Activated CD4-positive, alpha-beta T cell treated with anti-CD3 and anti-CD28 coated beads, Interleukin-2, amount 10 ng/mL, durations not matched to agents 24 days and 14 days (primary cell): ENCODE measurements at regions not wholly inside any gene's neighbourhood (a gene's known extent, or its start where the extent isn't known, plus 50 kb on each side); places are given as distances from the start of the nearest gene placed in this dataset.
"Not testable (repeated sequence)": the region's sequence is repeated elsewhere in the genome, so short reads cannot be mapped to it uniquely, and the experiment has no call there.

ENCODE experiments used
- DNase-seq: peaks from one replicate; pipeline ENCODE4 v3.0.0; 2022
- H3K27ac Mint-ChIP-seq: one replicate; pipeline ENCODE4 v1.8.0; 2022; ENCODE audit warnings: mild to moderate bottlenecking, mixed read lengths
- H3K27me3 Mint-ChIP-seq: one replicate; pipeline ENCODE4 v1.8.0; 2022; ENCODE audit warnings: mixed read lengths
- H3K36me3 Mint-ChIP-seq: one replicate; pipeline ENCODE4 v1.8.0; 2022; ENCODE audit warnings: low read depth, mild to moderate bottlenecking, mixed read lengths
- H3K4me1 Mint-ChIP-seq: one replicate; pipeline ENCODE4 v1.8.0; 2021; ENCODE audit warnings: mixed read lengths
- H3K4me3 Mint-ChIP-seq: one replicate; pipeline ENCODE4 v1.8.0; 2022; ENCODE audit warnings: mild to moderate bottlenecking, moderate library complexity, mixed read lengths
- H3K9me3 Mint-ChIP-seq: one replicate; pipeline ENCODE4 v1.8.0; 2021; ENCODE audit warnings: mixed read lengths
- intact Hi-C: fragments of 100-400 bp; cut with micrococcal nuclease; formaldehyde crosslinking; loops from one replicate; pipeline ENCODE4 v1.15.1; 2023

GRCh38 chr9:39828457-39828856 lies 473.0 kb downstream of the SPATA31A1 start:
- H3K27me3 Mint-ChIP-seq, H3K27ac Mint-ChIP-seq, H3K9me3 Mint-ChIP-seq, DNase-seq, H3K4me1 Mint-ChIP-seq, H3K4me3 Mint-ChIP-seq, H3K36me3 Mint-ChIP-seq, intact Hi-C loops: not testable (repeated sequence)
